ENCODE measurements at regions not wholly inside any gene's neighbourhood (a gene's known extent, or its start where the extent isn't known, plus 50 kb on each side); places are given as distances from the start of the nearest gene placed in this dataset.

DNA sequence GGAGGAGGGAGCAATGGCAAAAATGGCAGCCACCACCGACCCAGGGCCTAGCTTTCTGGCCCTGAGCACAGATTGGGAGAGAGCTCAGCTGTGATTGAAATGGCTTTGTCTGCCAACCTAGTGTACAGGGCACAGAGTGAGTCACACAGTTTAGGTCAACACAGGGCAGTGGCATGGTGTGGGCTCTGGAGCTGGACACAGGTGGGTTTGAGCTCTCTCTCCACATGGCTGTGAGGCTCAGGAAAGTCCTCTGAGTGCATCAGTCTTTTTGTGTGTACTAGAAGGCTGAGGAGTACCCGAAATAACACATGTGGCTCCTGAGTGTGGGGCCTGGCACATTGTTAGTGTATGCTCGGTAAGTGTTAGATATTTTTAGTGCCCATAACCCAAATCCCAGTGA is 60.2 kb upstream of the LOXL4 start:
- no peak overlapping the region for H3K27ac ChIP-seq (ENCODE audit: low read depth, low read length)
- H3K23ac ChIP-seq (ENCODE audit: insufficient read length): no peak overlapping the region
- WGBS, 2 experiments (ENCODE audit: extremely low coverage in 1 of 2, insufficient coverage in 1 of 2, insufficient read length in 1 of 2, insufficient replicate concordance in 2 of 2, low coverage in 1 of 2, low lambda C conversion rate in 2 of 2, missing lambda C conversion rate in 1 of 2): 85% methylated on average over 3 of the region's 3 CpGs; no CpG with 5 or more reads in 1 of the 2 experiments
- FAIRE-seq (no peak), DNase-seq (ENCODE audit: low read depth in 1 of 2, low spot score in 2 of 2) (no peak)
- H2BK120ac ChIP-seq (replicated peaks; ENCODE audit: low read depth, low read length): no peak overlapping the region
- no peak overlapping the region for H2AK5ac ChIP-seq (ENCODE audit: low read depth, low read length)
- H3K9ac ChIP-seq (replicated peaks in 1 of 4; ENCODE audit: extremely low read depth in 1 of 4, low read depth in 3 of 4, low read length in 3 of 4): no peak overlapping the region
- H3K36me3 ChIP-seq (ENCODE audit: control insufficient read depth in 2 of 4, insufficient read depth in 4 of 4, low read length in 3 of 4): no peaks in the 10 kb centered on the region
- H3K56ac ChIP-seq (replicated peaks; ENCODE audit: insufficient read length, low read depth, low read length): no peak overlapping the region
- H3K23me2 ChIP-seq (ENCODE audit: low read depth, low read length): no peaks in the 10 kb centered on the region
- no peak overlapping the region for H3K4me2 ChIP-seq (ENCODE audit: insufficient read depth in 1 of 2, low read depth in 2 of 2, low read length in 2 of 2)
- no peak overlapping the region for H3K4ac ChIP-seq (replicated peaks; ENCODE audit: insufficient read length, low read depth, low read length)
- no peak overlapping the region for H3K18ac ChIP-seq (ENCODE audit: extremely low read depth, low read length)
- H2BK20ac ChIP-seq (ENCODE audit: low read length): no peak overlapping the region
- no peak overlapping the region for H2BK5ac ChIP-seq (ENCODE audit: low read depth, low read length)
- H3K4me1 ChIP-seq (replicated peaks in 1 of 4; ENCODE audit: control insufficient read depth in 3 of 4, insufficient read depth in 4 of 4, low read length in 3 of 4): no peaks in the 10 kb centered on the region
- no peak overlapping the region for H3K14ac ChIP-seq (ENCODE audit: insufficient read length)
- no peaks in the 10 kb centered on the region for H3K9me3 ChIP-seq (ENCODE audit: insufficient read depth in 2 of 2, low read depth in 1 of 2, low read length in 1 of 2)
- no peaks in the 10 kb centered on the region for H3K79me1 ChIP-seq (ENCODE audit: low read depth, low read length)
- POLR2A ChIA-PET (ENCODE audit: partially characterized antibody): no interaction called here
- H2AFZ ChIP-seq (ENCODE audit: low read length): no peak overlapping the region
- CTCF ChIA-PET (ENCODE audit: partially characterized antibody): interaction anchor here (0.9 to 9.0 kb wide), 7 partner anchors 15 to 157 kb away, joined by 3 to 58 read pairs (median 6); no protein-coding TSS in a partner anchor
- no peak overlapping the region for H4K5ac ChIP-seq (ENCODE audit: insufficient read length, low read depth, low read length)
- no peak overlapping the region for H4K91ac ChIP-seq (replicated peaks; ENCODE audit: insufficient read length, low read length)
- H4K20me1 ChIP-seq (replicated peaks in 1 of 2; ENCODE audit: control insufficient read depth in 1 of 2, insufficient read depth in 2 of 2, low read length in 2 of 2): no peaks in the 10 kb centered on the region
- no peaks in the 10 kb centered on the region for H3K27me3 ChIP-seq (replicated peaks in 1 of 4; ENCODE audit: control insufficient read depth in 3 of 4, extremely low read depth in 1 of 4, insufficient read depth in 3 of 4, low read length in 3 of 4)
- H2BK15ac ChIP-seq (ENCODE audit: low read length): no peak overlapping the region
- no peak overlapping the region for H2BK12ac ChIP-seq (ENCODE audit: low read depth, low read length)
- no peak overlapping the region; the same call in 1 of the 2 replicates for H4K8ac ChIP-seq (ENCODE audit: extremely low read depth, insufficient read depth, low read length)
- H3K79me2 ChIP-seq (ENCODE audit: control insufficient read depth in 1 of 2, insufficient read depth in 2 of 2, low read length in 2 of 2): no peaks in the 10 kb centered on the region
- no peak overlapping the region for H3K4me3 ChIP-seq (ENCODE audit: extremely low read depth in 1 of 4, insufficient read depth in 2 of 4, low read depth in 3 of 4, low read length in 4 of 4)
- no peak for TF ChIP-seq TBP (IDR thresholded peaks at IDR 0.05; ENCODE audit: low read depth, low read length)
- TF ChIP-seq ASH2L (IDR thresholded peaks at IDR 0.05; ENCODE audit: low read length): no peak
- TF ChIP-seq JUND (IDR thresholded peaks at IDR 0.05; ENCODE audit: low read length): no peak
- TF ChIP-seq RBBP5 (IDR thresholded peaks at IDR 0.05; ENCODE audit: borderline replicate concordance, low read depth, low read length): no peak
- TF ChIP-seq HDAC2 (IDR thresholded peaks at IDR 0.05; ENCODE audit: borderline replicate concordance in 1 of 2, low read depth in 2 of 2, low read length in 2 of 2): no peak
- TF ChIP-seq ZNF274 (IDR thresholded peaks at IDR 0.05; ENCODE audit: borderline replicate concordance, extremely low read depth, low read length): no peak
- no peak for TF ChIP-seq NRF1 (IDR thresholded peaks at IDR 0.05; ENCODE audit: low read depth, low read length)
- TF ChIP-seq TEAD4 (IDR thresholded peaks at IDR 0.05; ENCODE audit: low read depth, low read length): no peak
- no peak for TF ChIP-seq SIX5 (IDR thresholded peaks at IDR 0.05; ENCODE audit: low read depth, low read length)
- TF ChIP-seq, protein P1, sequence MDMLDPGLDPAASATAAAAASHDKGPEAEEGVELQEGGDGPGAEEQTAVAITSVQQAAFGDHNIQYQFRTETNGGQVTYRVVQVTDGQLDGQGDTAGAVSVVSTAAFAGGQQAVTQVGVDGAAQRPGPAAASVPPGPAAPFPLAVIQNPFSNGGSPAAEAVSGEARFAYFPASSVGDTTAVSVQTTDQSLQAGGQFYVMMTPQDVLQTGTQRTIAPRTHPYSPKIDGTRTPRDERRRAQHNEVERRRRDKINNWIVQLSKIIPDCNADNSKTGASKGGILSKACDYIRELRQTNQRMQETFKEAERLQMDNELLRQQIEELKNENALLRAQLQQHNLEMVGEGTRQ (IDR thresholded peaks at IDR 0.05; ENCODE audit: low read length): no peak
- no peak for TF ChIP-seq EGR1 (IDR thresholded peaks at IDR 0.05; ENCODE audit: borderline replicate concordance, low read depth, low read length)
- no peak for TF ChIP-seq GABPA (IDR thresholded peaks at IDR 0.05; ENCODE audit: borderline replicate concordance, insufficient read depth, low read length)

Measured in H1 (cell line).